ENCODE measurements at regions not wholly inside any gene's neighbourhood (a gene's known extent, or its start where the extent isn't known, plus 50 kb on each side); places are given as distances from the start of the nearest gene placed in this dataset.

DNA sequence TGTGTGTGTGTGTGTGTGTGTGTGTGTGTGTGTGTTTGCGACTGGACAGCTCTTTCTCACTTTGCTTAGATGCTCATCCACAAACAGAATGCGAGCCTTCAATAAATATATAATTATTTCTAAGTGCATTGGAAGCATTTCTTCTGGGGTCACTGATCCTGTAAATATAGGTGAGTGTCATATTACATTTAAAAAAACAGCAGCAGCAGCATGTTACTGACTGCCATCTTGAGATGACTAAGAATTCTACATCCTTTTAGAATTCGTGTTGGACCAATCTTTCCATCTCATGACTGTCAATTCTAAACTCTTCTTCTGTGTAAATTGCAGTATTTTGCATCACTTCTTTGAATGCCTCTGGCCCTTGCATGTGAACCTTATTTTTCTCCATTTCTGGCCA is 238.0 kb upstream of the DDI1 start:
- TF ChIP-seq, protein P1, sequence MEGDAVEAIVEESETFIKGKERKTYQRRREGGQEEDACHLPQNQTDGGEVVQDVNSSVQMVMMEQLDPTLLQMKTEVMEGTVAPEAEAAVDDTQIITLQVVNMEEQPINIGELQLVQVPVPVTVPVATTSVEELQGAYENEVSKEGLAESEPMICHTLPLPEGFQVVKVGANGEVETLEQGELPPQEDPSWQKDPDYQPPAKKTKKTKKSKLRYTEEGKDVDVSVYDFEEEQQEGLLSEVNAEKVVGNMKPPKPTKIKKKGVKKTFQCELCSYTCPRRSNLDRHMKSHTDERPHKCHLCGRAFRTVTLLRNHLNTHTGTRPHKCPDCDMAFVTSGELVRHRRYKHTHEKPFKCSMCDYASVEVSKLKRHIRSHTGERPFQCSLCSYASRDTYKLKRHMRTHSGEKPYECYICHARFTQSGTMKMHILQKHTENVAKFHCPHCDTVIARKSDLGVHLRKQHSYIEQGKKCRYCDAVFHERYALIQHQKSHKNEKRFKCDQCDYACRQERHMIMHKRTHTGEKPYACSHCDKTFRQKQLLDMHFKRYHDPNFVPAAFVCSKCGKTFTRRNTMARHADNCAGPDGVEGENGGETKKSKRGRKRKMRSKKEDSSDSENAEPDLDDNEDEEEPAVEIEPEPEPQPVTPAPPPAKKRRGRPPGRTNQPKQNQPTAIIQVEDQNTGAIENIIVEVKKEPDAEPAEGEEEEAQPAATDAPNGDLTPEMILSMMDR (IDR thresholded peaks at IDR 0.05; ENCODE audit: low read length, missing control alignments): no peak
- H3K4me3 ChIP-seq (replicated peaks; ENCODE audit: low read depth, low read length): no peak overlapping the region
- DNase-seq (ENCODE audit: low read depth): no peak

DNA sequence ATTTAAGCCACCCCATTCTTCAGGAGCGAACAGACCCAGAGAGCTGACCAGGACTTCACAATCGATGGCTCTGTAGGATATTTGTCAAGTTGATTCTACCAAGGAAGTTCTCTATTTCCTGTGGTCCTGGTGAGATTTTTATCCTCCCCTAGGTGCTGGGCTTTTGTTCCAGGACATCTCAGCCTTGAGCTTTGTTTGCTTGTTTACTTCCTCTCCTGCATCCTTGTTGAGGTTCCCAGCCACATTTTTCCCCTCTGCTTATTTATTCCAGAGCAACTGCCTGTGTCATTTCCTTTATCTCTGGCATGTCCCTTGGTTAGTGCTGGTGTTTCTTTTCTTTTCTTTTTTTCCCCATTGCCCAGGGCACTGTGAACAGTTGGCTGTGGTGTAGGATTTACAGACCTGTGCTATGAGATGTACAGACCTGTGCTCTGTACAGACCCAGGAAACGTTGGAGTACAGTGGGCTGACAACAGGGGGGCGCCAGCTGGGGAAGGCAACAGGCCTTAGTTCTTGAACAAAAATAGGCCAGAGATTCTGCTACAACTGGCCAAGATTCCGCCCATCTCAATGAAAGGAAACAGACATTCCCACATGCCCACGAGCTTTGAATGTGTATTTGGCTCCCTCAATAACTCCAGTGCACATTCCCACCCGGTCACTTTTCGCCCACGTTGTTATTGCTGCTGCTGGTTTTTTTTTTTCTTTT is 235.9 kb upstream of the DDI1 start:
- TF ChIP-seq, protein P1 (IDR thresholded peaks at IDR 0.05; ENCODE audit: low read length, missing control alignments): peak; percentile 21
- H3K4me3 ChIP-seq (replicated peaks; ENCODE audit: low read depth, low read length): no peak overlapping the region
- DNase-seq (ENCODE audit: low read depth): peak; percentile 86

DNA sequence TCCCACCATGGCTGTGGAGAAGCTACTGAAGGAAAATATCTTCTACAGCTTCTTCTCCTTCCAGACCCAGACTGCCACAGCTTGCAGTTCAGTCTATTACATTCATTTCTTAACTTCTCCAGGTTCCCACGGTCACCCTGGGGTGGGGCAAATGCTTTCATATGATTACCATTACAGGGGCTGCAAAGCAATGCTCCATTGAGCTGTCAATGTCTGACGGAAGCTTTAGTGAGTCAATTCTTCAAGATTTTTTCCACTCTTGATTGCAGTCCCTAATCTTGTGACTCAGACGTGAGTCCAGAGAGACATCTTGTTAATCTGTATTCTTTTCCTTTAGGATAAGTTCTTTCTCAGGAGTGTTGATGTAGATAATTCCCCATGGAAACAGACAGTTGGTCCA is 233.4 kb upstream of the DDI1 start:
- H3K4me3 ChIP-seq (replicated peaks; ENCODE audit: low read depth, low read length): peak overlapping the region; percentile 45
- TF ChIP-seq, protein P1 (IDR thresholded peaks at IDR 0.05; ENCODE audit: low read length, missing control alignments): no peak
- peak; percentile 88 for DNase-seq (ENCODE audit: low read depth)

DNA sequence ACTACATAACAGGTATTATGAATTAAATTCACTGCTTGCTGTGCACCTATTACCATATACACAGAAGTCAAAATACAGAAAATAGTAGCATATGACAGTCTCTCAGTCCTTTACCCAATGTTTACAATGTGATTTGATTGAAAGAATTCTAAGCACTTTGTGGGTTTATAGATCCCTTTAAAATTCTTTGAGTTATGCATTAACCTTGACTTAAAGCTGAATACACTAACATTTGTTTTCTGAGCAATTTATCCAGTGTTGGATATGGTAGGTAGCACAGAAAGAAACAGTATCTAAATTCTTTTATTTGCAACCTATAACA is 230.8 kb upstream of the DDI1 start:
- DNase-seq (ENCODE audit: low read depth): no peak
- TF ChIP-seq, protein P1 (IDR thresholded peaks at IDR 0.05; ENCODE audit: low read length, missing control alignments): no peak
- no peak overlapping the region for H3K4me3 ChIP-seq (replicated peaks; ENCODE audit: low read depth, low read length)

DNA sequence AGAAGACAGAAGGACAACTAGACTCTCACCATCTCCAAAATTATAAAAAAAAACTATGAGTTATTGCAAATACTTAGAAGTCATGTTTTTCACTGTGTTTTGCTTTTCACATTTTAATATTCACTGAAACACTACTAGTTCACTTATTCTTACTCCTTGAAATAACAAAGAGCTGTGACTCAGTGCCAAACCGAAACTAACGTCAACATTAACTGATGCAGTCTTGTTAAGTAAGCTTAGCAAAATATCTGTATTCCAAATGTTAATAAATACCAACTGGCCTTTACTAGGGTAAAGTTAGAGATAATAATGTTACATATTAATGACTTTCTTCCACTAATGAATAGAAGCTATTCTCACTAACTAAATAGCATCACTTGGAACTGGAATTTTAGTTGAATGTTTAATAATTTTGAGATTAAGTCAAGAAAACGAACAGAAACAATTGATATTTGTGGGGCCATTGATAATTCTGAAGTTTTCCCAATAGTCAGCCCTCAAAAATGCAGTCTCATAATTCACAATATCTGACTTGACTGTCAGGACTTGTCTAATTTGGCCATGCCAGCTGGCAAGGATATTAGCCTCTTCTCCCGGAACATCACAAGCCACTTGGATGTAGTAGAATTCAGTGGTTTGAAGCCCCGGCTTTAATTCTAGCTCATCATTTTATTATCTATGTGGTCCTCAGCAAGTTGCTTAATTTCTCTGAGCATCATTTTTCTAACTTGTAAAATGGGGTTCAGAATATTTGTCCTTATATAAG is 230.1 kb upstream of the DDI1 start:
- DNase-seq (ENCODE audit: low read depth): peak; percentile 92
- TF ChIP-seq, protein P1 (IDR thresholded peaks at IDR 0.05; ENCODE audit: low read length, missing control alignments): no peak
- H3K4me3 ChIP-seq (replicated peaks; ENCODE audit: low read depth, low read length): no peak overlapping the region

DNA sequence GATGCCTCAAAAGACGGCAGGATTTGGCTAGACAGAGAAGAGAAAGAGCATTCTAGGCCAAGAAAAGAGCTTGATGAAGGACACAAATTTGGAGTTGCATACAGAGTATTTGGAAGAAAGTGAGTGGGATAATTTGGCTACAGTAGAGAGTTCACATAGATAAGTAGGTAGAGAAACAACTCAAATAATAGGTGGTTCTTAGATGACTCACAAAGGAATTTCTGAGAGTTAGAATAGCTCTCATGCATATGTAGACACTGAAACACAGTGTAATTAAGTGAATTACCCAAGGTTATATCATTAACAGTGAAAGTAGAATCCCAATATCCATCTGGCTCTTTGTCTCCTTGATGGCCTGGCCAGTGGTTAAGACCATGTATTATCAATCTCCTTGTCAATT is 228.6 kb upstream of the DDI1 start:
- TF ChIP-seq, protein P1 (IDR thresholded peaks at IDR 0.05; ENCODE audit: low read length, missing control alignments): no peak
- DNase-seq (ENCODE audit: low read depth): peak; percentile 70
- H3K4me3 ChIP-seq (replicated peaks; ENCODE audit: low read depth, low read length): no peak overlapping the region
